ENCODE measurements at regions not wholly inside any gene's neighbourhood (a gene's known extent, or its start where the extent isn't known, plus 50 kb on each side); places are given as distances from the start of the nearest gene placed in this dataset.
"Not testable (repeated sequence)": the region's sequence is repeated elsewhere in the genome, so short reads cannot be mapped to it uniquely, and the experiment has no call there.

- not testable (repeated sequence) for TF ChIP-seq POLR2A (IDR thresholded peaks at IDR 0.05; ENCODE audit: low read depth, low read length); TAF1 (IDR thresholded peaks at IDR 0.05; ENCODE audit: borderline replicate concordance, low read depth, low read length)
Observed at GRCh38 chr10:22821921-22822320, 105.9 kb upstream of the ARMC3 start.
